HG03196 (cell line): ENCODE measurements at regions not wholly inside any gene's neighbourhood (a gene's known extent, or its start where the extent isn't known, plus 50 kb on each side); places are given as distances from the start of the nearest gene placed in this dataset.

Experiments
- ATAC-seq: cut with Tn5 transposase; IDR thresholded peaks from one replicate; pipeline ENCODE4 v1.9.1; 2021; ENCODE audit not compliant: unreplicated experiment

DNA sequence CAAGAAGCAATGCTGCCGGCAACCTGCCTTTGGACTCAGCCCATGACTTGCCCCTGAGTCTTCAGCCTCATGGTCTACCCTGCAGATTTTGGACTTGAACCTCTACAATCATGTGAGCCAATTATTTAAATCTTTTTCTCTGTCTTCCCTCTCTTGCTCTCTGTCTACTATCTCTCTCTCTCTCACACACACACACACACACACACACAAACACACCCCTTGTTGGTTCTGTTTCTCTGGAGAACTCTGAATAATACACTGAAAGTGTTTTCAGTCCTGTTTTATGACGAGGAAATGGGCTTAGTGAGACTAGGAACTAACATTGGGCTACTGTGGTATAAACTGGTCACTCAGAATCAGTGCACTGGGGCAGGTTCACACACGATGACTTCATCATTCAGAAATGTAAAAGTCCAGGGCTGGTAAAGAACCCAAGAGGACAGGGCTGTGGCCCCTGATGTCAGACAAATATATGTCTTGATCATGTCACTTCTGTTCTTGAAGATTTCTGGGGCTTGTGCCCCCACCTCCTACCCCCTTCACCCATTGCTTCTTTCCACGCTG, 266.1 kb upstream of the SIX2 start:
- ATAC-seq = no peak

- ATAC-seq = no peak
These were observed 265.1 kb upstream of the SIX2 start for GRCh38 chr2:45274250-45274926.

DNA sequence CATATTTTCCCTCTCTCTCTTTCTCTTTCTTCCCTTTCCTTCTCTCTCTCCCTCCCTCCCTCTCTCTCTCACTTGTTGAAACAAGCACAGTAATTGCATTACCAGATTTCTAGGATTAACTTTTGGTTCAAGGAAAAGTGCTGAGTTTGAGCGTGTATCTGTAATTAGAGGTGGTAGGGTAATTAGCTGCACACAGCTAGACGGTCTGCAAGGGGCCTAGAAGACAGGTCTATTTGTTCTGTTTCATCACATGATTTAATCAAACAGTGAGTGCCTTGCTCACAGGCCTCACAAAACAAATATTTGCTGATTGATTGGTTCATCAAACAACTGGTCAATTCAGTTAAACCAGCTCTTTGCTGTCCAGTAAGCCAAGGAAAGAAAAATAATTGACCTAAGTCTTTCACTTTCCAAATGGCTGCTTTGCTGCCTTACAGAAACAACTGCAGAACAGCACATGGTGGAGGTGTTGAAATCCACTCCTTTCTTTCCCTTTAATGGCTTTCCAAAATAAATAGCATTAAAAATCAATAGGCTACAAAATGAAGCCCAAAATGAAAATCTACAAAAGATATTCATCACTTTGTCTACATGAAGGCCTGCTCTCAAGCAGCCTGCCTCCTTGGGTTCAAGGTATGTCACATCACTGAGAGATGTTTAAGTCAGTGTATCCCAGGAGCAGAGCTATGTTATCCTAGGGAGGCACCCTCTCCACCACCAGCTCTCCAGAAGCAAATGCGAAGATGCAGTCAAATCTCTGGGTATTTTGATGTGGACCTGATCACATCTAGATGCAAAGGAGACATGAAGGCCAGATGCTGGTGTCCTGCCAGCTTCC, 264.4 kb upstream of the SIX2 start:
- ATAC-seq = no peak

DNA sequence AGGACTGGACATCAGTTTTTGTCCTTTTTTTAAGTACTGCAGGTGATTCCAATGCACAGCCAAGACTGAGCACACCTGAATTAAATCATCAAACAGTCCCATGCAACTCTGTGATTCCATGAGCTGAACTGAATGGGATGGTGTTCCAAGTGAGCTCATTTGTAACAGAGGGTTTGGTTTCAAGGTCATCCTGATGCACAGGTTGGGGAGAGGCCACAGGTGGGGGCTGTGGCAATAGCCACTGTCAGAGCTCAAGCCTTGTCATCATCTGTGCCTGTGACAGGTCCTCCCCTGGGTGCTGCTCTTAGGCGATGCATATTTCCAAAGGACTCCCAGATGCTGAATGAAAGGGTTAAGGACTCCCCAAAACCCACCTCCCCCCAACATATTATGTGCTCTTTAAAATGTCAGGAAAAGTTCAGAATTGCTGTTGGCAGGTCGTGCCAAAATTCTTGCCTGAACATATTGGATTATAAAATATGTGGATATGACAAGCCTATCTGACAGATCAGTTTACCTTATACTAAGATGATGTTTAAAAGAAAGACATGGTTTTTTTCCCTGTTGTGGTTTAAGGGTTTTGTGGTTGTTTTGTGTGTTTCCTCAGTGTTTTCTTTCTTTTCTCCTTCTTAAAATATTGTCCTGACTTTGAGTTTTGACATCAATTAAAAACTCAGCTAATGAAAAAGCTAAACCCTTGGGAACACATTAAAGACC, 263.5 kb upstream of the SIX2 start:
- no peak for ATAC-seq

DNA sequence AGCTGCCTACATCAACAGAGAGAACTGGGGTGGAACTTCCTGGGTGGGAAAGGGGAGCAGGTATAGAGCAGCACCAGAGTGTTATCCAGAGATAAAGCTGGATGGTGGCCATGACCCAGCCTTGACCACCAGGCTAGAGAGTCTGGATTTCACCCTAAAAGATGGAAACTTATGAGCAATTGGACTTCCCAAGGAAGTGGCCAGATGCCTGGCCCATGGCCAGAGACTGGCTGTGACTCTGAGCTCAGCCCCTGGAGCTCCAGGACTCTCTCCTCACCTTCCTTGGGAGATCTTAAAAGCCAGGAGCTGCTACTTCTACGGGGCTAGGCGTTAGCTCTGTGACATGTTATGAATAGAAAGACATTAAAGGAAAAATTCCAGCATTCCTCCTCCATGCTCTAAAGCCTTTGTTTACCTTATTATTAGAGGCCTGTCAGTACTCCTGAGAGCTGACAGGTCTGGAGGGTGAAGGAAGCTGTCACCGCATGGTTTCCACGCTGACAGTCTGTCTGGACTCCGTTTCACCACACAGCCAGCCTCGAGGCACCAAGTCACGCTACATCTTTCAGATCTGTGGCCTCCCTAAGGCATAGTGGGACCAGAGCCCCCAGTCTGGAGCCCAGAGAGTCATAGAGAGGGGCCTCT, 260.0 kb upstream of the SIX2 start:
- ATAC-seq = no peak

DNA sequence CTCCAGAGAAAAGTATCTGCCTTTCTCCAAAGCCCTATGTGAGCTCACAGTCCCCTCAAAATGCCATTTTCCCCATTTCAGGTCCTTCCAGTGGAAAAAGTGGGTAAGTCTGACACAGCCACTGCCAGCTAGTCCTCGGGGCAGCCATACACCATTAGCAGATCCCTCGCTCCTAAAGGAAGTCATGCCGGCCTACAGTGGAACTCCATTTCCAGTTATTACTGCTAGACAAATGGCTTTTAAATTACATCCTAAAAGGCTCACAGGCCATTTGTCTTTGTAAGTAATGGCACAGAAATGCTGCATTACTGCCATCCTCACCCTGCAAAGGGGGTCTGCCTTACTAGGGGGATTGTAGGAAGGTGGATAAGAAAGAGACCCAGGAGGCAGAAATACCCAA, 259.4 kb upstream of the SIX2 start:
- ATAC-seq = no peak

DNA sequence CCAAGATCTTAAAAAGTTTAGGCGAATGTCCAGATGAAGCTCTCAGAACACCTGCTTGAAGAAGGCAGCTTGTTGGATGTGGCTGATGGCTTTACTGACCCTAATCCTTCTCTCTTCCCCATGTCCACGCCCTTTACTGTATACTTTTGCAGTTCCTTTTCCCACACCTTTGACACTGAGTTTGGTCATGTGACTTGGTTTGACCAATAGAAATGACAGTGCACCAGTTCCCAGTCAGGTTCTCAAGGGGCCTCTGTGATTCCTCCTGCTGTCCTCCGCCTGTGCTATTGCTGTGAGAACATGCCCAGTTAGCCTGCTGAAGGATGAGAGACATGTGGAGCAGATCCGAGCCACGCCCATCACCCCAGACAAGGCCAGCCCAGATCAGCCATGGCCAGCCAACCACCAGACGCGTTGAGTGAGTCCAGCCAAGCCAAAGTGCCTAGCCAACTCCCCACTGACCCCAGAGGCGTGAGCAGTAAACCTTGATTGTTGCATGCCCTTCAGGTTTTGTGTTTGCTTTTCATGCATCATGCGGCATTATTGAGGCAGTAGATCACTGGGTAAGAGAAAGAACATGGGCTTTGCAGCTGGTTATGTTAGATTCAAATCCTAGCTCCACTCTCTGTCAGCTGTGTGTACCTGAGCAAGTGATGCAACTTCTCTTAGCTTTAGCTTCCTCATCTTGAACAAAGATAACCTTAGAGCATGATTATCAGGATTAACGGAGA, 258.0 kb upstream of the SIX2 start:
- no peak for ATAC-seq

DNA sequence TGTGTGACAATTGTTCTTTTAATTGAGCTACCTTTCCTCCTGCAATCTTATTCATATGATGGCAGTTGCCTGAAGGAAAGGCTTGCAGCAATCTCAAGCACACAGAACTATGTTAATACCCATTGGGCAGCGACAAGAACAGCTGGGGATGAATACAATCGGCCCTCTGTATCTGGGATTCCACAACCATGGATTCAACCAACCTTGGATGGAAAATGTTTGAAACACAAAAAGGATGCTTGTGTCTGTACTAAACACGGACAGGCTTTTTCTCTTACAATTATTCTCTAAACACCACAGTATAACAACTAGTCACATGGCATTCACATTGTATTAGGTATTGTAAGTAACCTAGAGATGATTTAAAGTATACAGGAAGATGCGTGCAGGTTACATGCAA, 256.1 kb upstream of the SIX2 start:
- ATAC-seq = no peak

DNA sequence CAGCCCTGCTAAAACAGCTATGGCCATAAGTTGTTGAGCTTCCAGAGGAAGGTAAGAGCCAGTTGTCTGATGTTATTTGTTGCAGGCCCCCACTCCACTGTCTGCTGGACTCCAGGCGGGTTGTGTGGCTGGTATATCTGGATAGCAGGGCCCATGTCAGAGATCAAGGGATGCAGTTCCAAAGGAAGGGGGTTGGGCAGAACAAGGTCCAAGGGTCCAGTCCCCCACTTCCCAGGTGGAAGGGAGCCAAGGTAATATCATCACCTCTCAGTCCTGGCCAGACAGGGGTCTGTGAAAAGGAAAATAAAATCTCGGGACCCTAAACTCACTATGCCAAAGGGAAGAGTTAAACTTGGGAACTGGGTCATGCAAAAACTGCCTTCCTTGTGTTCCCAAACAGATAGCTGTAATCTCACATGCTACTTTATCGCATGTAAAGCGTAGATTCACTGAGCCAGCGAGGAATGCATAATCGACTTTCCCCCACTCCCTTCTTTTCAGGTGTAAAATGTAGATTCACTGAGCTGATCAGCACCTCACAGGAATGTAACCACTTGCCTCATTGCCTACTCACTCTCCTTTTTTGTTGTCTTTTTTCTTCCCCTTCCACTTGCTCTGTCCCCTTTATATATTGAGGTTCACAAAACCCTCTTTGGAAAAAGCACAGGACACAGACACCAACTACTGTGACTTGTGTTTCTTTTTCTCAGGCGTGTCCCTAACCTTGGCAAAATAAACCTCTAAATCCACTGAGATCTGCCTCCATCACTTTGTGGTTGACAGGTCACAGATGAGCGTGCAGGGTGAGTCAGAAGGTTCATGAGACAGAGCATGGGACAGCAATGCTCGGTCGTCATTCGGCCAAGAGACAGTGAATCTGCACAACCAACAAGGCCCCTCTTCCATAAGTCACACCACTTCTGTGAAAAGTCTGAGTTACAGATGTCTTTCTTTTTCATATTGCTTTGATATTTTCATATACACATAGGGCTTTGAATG, 255.3 kb upstream of the SIX2 start:
- ATAC-seq = no peak

DNA sequence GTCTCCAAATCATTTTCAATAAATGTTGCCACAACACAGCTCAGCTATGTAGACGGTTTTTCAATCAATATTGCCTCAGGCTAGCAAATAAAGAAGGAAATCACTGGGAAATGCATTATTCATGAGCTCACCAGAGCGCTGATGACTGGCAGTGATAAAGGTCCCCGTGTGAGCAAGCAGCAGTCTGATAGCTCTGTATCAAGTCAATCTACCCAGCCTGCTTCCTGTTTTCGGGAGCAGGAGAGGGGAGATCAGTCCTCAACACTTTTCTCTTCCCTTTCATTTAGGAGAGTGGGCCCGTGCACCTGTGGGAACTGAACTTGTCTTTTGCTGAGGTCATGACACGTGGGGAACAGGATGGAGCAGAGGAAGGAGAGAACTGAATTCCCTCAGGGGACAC, 253.9 kb upstream of the SIX2 start:
- no peak for ATAC-seq

GRCh38 chr2:45261746-45262145, 252.5 kb upstream of the SIX2 start:
- no peak for ATAC-seq

GRCh38 chr2:45260946-45261345, 251.7 kb upstream of the SIX2 start:
- no peak for ATAC-seq

DNA sequence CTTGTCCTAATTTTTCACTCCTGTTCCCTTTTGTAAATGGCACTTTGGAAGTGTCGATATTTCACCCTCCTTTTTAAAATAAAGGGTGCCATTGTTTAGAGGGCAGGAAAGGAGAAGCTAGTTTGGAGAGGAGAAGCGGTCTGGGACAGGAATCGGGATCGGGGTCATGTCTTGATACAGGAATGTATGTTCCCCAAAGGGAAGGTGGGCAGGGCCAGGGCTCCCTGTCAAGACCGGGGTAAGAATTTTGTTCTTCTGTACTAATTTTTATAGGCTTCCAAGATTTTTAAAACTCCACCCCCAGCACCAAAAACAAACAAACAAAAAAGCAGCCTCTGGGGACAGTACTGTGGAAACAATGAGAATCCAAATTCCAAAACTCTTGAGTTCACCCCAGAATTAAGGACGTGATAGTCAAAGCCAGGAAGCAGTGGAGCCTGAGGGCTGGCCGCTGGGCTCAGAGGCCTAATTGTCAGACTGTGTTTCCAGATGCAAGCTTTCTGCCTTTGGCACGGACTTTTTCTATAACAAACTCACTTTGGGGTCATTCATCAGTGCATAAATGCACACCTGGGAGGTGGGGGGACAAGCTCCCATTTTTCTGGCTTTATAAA, 250.4 kb upstream of the SIX2 start:
- ATAC-seq = no peak

DNA sequence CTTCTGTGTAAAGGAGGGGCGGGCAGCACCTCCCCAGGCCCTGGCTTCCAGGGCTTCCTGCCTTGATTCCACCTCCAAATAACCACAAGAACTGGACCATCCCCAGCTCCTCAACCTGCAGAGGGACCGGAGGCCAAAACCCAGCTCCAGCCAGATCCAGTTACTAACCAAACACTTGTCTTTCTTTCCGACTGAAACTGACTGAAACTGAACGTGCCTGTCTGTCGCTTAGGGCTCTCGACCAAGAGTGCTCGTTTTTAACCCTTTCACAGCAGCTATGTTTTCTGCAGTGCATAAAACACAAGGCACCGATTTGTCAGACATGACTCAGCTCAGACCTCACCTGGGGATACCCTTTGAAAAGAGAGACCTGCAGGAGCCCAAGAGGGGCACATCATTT, 249.9 kb upstream of the SIX2 start:
- ATAC-seq = no peak

- no peak for ATAC-seq
These were observed 249.1 kb upstream of the SIX2 start for GRCh38 chr2:45258311-45258710.

DNA sequence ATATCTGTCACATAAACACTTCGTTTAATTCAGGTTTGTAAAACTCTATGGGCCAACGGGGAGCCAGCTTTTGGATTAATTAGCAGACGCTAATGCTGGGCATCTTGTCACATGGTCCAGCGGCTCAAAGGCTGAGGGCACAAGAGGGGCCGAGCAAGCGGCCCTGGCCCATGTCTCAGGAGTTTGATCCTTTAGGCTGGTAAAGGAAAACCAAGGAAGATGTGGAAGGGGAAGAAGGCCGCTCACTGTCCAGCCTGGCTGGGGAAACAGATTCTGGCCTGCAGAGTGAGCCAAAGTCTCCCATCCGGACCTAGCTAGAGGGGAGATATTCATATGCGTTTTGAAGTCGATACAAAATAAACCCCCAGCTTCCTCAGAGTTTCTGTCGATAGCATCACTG, 248.6 kb upstream of the SIX2 start:
- ATAC-seq = no peak

DNA sequence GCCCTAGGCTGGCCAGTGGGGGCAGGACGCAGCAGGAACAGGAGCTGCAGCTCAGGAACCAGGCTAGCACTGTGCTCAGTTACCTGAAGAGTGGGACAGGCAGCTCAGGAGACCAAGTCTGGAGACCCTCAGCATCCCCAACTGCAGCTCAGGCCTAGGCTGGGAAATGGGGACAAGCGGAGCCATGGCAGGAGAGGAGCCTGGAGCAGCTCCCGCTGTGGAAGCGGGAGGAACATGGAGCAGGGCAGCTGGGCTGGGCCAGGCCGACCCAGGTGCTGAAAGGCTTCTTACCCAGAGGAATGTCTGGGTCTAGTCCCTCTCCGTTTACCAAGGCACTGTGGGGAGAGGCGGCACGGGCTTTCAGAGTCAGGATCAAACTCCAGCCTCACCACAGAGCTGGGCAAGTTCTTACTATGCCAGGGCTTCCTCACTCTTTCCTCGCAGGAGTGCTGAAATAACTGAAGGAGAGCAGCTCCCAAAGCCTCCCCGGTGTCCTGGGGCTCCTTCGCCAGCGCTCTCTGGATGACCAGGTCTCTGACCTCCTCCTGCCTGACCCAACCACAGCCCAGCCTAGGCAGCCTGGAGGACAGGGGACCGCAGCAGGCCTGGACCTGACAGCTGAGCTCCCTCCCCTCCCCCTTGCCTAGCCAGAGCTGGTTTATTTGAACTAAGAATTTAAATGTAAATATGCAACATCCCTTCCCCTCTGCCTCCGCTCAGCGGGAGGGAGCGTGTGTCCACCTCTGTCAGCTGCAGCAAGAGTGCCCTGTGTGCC, 247.8 kb upstream of the SIX2 start:
- no peak for ATAC-seq
